ENCODE measurements at regions not wholly inside any gene's neighbourhood (a gene's known extent, or its start where the extent isn't known, plus 50 kb on each side); places are given as distances from the start of the nearest gene placed in this dataset.

GRCh38 chr2:147547440-147547839 lies 297.4 kb upstream of the ACVR2A start:
- ChIA-PET POLR2A (no interaction called here), CTCF (no interaction called here)
- no peak for DNase-seq
- Histone ChIP-seq H3K9me3 (ENCODE audit: control extremely low read depth in 1 of 3, control insufficient read depth in 2 of 3, insufficient read depth in 1 of 3, low read length in 2 of 3) (no peaks in the 10 kb centered on the region), H3K79me2 (ENCODE audit: control insufficient read depth, insufficient read depth, low read length) (no peaks in the 10 kb centered on the region), H3K4me1 (ENCODE audit: control insufficient read depth in 2 of 2, insufficient read depth in 2 of 2, low read length in 2 of 2) (no peaks in the 10 kb centered on the region), H2AFZ (ENCODE audit: insufficient read depth, low read depth, low read length, poor library complexity, severe bottlenecking) (no peak overlapping the region), H3K9ac (ENCODE audit: low read length) (no peak overlapping the region), H4K20me1 (ENCODE audit: control insufficient read depth, insufficient read depth, low read length, poor library complexity, severe bottlenecking) (no peaks in the 10 kb centered on the region), H3K27ac (ENCODE audit: low read length in 2 of 2) (no peak overlapping the region), H3K27me3 (replicated peaks in 1 of 4; ENCODE audit: control extremely low read depth in 1 of 4, control insufficient read depth in 3 of 4, insufficient read depth in 4 of 4, low read length in 3 of 4) (no peaks in the 10 kb centered on the region), H3K4me2 (replicated peaks; ENCODE audit: low read depth, low read length, poor library complexity, severe bottlenecking) (no peak overlapping the region), H3K36me3 (replicated peaks in 1 of 2; ENCODE audit: control extremely low read depth in 1 of 2, control insufficient read depth in 1 of 2, extremely low read depth in 1 of 2, insufficient read depth in 2 of 2, low read length in 1 of 2) (no peaks in the 10 kb centered on the region), H3K4me3 (ENCODE audit: control extremely low read depth in 1 of 5, extremely low read depth in 1 of 5, insufficient read depth in 1 of 5, low read depth in 2 of 5, low read length in 4 of 5) (no peak overlapping the region)
- TF ChIP-seq CTCF (IDR thresholded peaks at IDR 0.05) (no peak), EZH2 (IDR thresholded peaks at IDR 0.05; ENCODE audit: borderline replicate concordance, insufficient read depth, low read depth, low read length, poor library complexity, severe bottlenecking) (no peak)
- H3K4me3 Mint-ChIP-seq = no peak overlapping the region
- no peaks in the 10 kb centered on the region for H3K9me3 Mint-ChIP-seq (ENCODE audit: insufficient read depth)
- H3K27ac Mint-ChIP-seq = no peak overlapping the region
- no peaks in the 10 kb centered on the region for H3K27me3 Mint-ChIP-seq
- H3K4me1 Mint-ChIP-seq = no peaks in the 10 kb centered on the region
- no peak for ATAC-seq (ENCODE audit: low read depth)
- intact Hi-C loops (cut with micrococcal nuclease) = no loop called here
- WGBS (ENCODE audit: insufficient coverage) = 100% methylated on average over 1 of the region's 1 CpG

- Histone ChIP-seq H3K4me2 (replicated peaks; ENCODE audit: low read depth, low read length, poor library complexity, severe bottlenecking) (no peak overlapping the region), H4K20me1 (ENCODE audit: control insufficient read depth, insufficient read depth, low read length, poor library complexity, severe bottlenecking) (no peaks in the 10 kb centered on the region), H3K79me2 (ENCODE audit: control insufficient read depth, insufficient read depth, low read length) (no peaks in the 10 kb centered on the region), H2AFZ (ENCODE audit: insufficient read depth, low read depth, low read length, poor library complexity, severe bottlenecking) (no peak overlapping the region), H3K27me3 (replicated peaks in 1 of 4; ENCODE audit: control extremely low read depth in 1 of 4, control insufficient read depth in 3 of 4, insufficient read depth in 4 of 4, low read length in 3 of 4) (no peaks in the 10 kb centered on the region), H3K4me1 (ENCODE audit: control insufficient read depth in 2 of 2, insufficient read depth in 2 of 2, low read length in 2 of 2) (no peaks in the 10 kb centered on the region), H3K9me3 (ENCODE audit: control extremely low read depth in 1 of 3, control insufficient read depth in 2 of 3, insufficient read depth in 1 of 3, low read length in 2 of 3) (no peaks in the 10 kb centered on the region), H3K4me3 (ENCODE audit: control extremely low read depth in 1 of 5, extremely low read depth in 1 of 5, insufficient read depth in 1 of 5, low read depth in 2 of 5, low read length in 4 of 5) (no peak overlapping the region), H3K36me3 (replicated peaks in 1 of 2; ENCODE audit: control extremely low read depth in 1 of 2, control insufficient read depth in 1 of 2, extremely low read depth in 1 of 2, insufficient read depth in 2 of 2, low read length in 1 of 2) (no peaks in the 10 kb centered on the region), H3K9ac (ENCODE audit: low read length) (no peak overlapping the region), H3K27ac (ENCODE audit: low read length in 2 of 2) (no peak overlapping the region)
- POLR2A ChIA-PET = no interaction called here
- Mint-ChIP-seq H3K27ac (no peak overlapping the region), H3K27me3 (no peaks in the 10 kb centered on the region), H3K9me3 (ENCODE audit: insufficient read depth) (no peaks in the 10 kb centered on the region), H3K4me1 (no peaks in the 10 kb centered on the region), H3K4me3 (no peak overlapping the region)
- 86% methylated on average over 1 of the region's 1 CpG for WGBS (ENCODE audit: insufficient coverage)
- intact Hi-C loops (cut with micrococcal nuclease) = no loop called here
- CTCF ChIA-PET = no interaction called here
- no peak for DNase-seq
- no peak for ATAC-seq (ENCODE audit: low read depth)
- TF ChIP-seq CTCF (IDR thresholded peaks at IDR 0.05) = no peak
- TF ChIP-seq EZH2 (IDR thresholded peaks at IDR 0.05; ENCODE audit: borderline replicate concordance, insufficient read depth, low read depth, low read length, poor library complexity, severe bottlenecking) = no peak
These were observed 298.7 kb upstream of the ACVR2A start for GRCh38 chr2:147546109-147546508.
